ENCODE measurements at regions not wholly inside any gene's neighbourhood (a gene's known extent, or its start where the extent isn't known, plus 50 kb on each side); places are given as distances from the start of the nearest gene placed in this dataset.

GRCh38 chr6:150684161-150684560 is 84.5 kb downstream of the PLEKHG1 start:
- CTCF ChIA-PET, result no interaction called here
- no peak for DNase-seq (ENCODE audit: low spot score)
- TF ChIP-seq SMAD3 (CRISPR knock-in tag; IDR thresholded peaks at IDR 0.05; ENCODE audit: borderline replicate concordance), result no peak
- TF ChIP-seq IRF2 (CRISPR knock-in tag; IDR thresholded peaks at IDR 0.05; ENCODE audit: borderline replicate concordance, low read depth), result no peak
- TF ChIP-seq ZBTB21 (CRISPR knock-in tag; IDR thresholded peaks at IDR 0.05; ENCODE audit: borderline replicate concordance), result no peak
- TF ChIP-seq SP1 (CRISPR knock-in tag; conservative IDR thresholded peaks at IDR 0.05), result no peak
- TF ChIP-seq, protein P1, sequence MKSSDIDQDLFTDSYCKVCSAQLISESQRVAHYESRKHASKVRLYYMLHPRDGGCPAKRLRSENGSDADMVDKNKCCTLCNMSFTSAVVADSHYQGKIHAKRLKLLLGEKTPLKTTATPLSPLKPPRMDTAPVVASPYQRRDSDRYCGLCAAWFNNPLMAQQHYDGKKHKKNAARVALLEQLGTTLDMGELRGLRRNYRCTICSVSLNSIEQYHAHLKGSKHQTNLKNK (CRISPR knock-in tag; IDR thresholded peaks at IDR 0.05), result no peak
- TF ChIP-seq, protein P2, sequence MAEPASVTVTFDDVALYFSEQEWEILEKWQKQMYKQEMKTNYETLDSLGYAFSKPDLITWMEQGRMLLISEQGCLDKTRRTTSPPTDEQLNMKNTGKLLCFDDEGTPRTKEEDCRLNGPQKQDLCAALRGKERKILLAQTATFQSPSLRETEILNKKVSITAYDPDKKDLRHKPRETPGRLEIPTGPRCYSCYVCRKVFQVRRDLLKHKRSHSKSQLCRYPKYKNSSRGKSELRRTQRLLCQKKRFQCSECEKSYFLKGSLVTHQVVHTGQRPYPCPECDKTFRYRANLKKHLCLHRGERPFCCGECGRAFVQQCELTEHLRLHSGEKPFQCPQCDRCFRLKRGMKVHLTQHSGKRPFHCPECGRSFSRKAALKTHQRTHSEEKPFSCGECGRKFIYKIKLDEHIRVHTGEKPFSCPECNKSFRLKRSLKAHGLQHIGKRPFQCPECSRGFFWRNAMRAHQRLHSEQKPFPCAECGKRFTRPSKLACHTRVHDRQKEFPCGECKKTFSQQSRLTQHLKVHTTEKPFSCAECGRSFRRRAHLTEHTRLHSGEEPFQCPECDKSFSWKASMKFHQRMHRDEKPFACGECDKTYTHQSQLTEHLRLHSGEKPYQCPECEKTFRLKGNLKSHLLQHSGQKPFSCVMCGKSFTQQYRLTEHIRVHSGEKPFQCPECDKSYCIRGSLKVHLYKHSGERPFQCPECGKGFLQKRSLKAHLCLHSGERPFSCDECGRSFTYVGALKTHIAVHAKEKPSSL (CRISPR knock-in tag; conservative IDR thresholded peaks at IDR 0.05), result no peak
- TF ChIP-seq ZNF281 (CRISPR knock-in tag; IDR thresholded peaks at IDR 0.05), result no peak
- no peak for TF ChIP-seq ZNF671 (CRISPR knock-in tag; IDR thresholded peaks at IDR 0.05)
- TF ChIP-seq TEAD1 (CRISPR knock-in tag; IDR thresholded peaks at IDR 0.05), result no peak
- no peak for TF ChIP-seq ZNF121 (CRISPR knock-in tag; IDR thresholded peaks at IDR 0.05)
- TF ChIP-seq GTF2I (CRISPR knock-in tag; conservative IDR thresholded peaks at IDR 0.05), result no peak
- TF ChIP-seq, protein P3, sequence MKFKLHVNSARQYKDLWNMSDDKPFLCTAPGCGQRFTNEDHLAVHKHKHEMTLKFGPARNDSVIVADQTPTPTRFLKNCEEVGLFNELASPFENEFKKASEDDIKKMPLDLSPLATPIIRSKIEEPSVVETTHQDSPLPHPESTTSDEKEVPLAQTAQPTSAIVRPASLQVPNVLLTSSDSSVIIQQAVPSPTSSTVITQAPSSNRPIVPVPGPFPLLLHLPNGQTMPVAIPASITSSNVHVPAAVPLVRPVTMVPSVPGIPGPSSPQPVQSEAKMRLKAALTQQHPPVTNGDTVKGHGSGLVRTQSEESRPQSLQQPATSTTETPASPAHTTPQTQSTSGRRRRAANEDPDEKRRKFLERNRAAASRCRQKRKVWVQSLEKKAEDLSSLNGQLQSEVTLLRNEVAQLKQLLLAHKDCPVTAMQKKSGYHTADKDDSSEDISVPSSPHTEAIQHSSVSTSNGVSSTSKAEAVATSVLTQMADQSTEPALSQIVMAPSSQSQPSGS (CRISPR knock-in tag; IDR thresholded peaks at IDR 0.05; ENCODE audit: borderline replicate concordance, low read depth), result no peak
- no peak for TF ChIP-seq TCF7 (CRISPR knock-in tag; IDR thresholded peaks at IDR 0.05; ENCODE audit: low read depth)
- TF ChIP-seq CTCF (IDR thresholded peaks at IDR 0.05), result no peak
- no peak for TF ChIP-seq MXD4 (CRISPR knock-in tag; IDR thresholded peaks at IDR 0.05; ENCODE audit: borderline replicate concordance)

GRCh38 chr6:150684714-150685459 is 85.2 kb downstream of the PLEKHG1 start:
- no peak overlapping the region for H3K27ac Mint-ChIP-seq
- H3K4me3 Mint-ChIP-seq, result no peak overlapping the region
- H3K4me1 Mint-ChIP-seq, result 0 out of 2 replicates have a peak, but pooled peaks cover 3% of the 10 kb centered on the region
- TF ChIP-seq, protein P4, sequence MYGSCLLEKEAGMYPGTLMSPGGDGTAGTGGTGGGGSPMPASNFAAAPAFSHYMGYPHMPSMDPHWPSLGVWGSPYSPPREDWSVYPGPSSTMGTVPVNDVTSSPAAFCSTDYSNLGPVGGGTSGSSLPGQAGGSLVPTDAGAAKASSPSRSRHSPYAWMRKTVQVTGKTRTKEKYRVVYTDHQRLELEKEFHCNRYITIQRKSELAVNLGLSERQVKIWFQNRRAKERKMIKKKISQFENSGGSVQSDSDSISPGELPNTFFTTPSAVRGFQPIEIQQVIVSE (CRISPR knock-in tag; IDR thresholded peaks at IDR 0.05; ENCODE audit: borderline replicate concordance), result no peak
- TF ChIP-seq, protein P5, sequence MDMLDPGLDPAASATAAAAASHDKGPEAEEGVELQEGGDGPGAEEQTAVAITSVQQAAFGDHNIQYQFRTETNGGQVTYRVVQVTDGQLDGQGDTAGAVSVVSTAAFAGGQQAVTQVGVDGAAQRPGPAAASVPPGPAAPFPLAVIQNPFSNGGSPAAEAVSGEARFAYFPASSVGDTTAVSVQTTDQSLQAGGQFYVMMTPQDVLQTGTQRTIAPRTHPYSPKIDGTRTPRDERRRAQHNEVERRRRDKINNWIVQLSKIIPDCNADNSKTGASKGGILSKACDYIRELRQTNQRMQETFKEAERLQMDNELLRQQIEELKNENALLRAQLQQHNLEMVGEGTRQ (CRISPR knock-in tag; IDR thresholded peaks at IDR 0.05), result no peak
- TF ChIP-seq RELA (CRISPR knock-in tag; IDR thresholded peaks at IDR 0.05; ENCODE audit: borderline replicate concordance), result no peak
- H3K27me3 Mint-ChIP-seq (ENCODE audit: low read depth), result no peaks in the 10 kb centered on the region
- ChIA-PET POLR2A (no interaction called here), CTCF (interaction anchor here (1.5 to 2.1 kb wide), 4 partner anchors 34 to 207 kb away, joined by 4 to 31 read pairs (median 8); no protein-coding TSS in a partner anchor)
- DNase-seq (ENCODE audit: low spot score), result no peak
- no peak for ATAC-seq
- H3K9me3 Mint-ChIP-seq, result peaks cover 6% of the 10 kb centered on the region
- no peaks in the 10 kb centered on the region for H3K36me3 Mint-ChIP-seq

More at GRCh38 chr6:150684161-150684560, 84.5 kb downstream of the PLEKHG1 start:
- POLR2A ChIA-PET, result no interaction called here
- H3K4me3 Mint-ChIP-seq, result no peak overlapping the region
- no peak overlapping the region for H3K27ac Mint-ChIP-seq
- no peak for ATAC-seq
- H3K4me1 Mint-ChIP-seq, result 0 out of 2 replicates have a peak, but pooled peaks cover 3% of the 10 kb centered on the region
- no peaks in the 10 kb centered on the region for H3K36me3 Mint-ChIP-seq
- H3K9me3 Mint-ChIP-seq, result peaks cover 6% of the 10 kb centered on the region
- no peaks in the 10 kb centered on the region for H3K27me3 Mint-ChIP-seq (ENCODE audit: low read depth)
